ENCODE measurements at regions not wholly inside any gene's neighbourhood (a gene's known extent, or its start where the extent isn't known, plus 50 kb on each side); places are given as distances from the start of the nearest gene placed in this dataset.

- DNase-seq (no peak), ATAC-seq (ENCODE audit: insufficient read depth, low FRiP score) (no peak)
- no peak overlapping the region for H3K4me3 ChIP-seq
- no peaks in the 10 kb centered on the region for H3K9me3 ChIP-seq (ENCODE audit: control insufficient read depth in 4 of 4, insufficient read depth in 3 of 4, low read length in 3 of 4)
- H3K4me1 ChIP-seq (ENCODE audit: control insufficient read depth in 5 of 5, insufficient read depth in 5 of 5, low read length in 5 of 5), result peaks cover 0 to 2% (median 0%) of the 10 kb centered on the region in 5 donors
- 77 to 86% methylated on average over 3 of the region's 3 CpGs for WGBS, 2 donors
- no peak overlapping the region for H3K9ac ChIP-seq (ENCODE audit: insufficient read depth in 1 of 2, low read length in 2 of 2)
- H3K36me3 ChIP-seq (ENCODE audit: control insufficient read depth in 4 of 4, insufficient read depth in 4 of 4, low read length in 4 of 4), result no peaks in the 10 kb centered on the region
- no peaks in the 10 kb centered on the region for H3K27me3 ChIP-seq (ENCODE audit: control insufficient read depth in 3 of 3, insufficient read depth in 3 of 3, low read length in 2 of 3)
- TF ChIP-seq CTCF (IDR thresholded peaks at IDR 0.05; ENCODE audit: control extremely low read depth, extremely low read depth), result no peak
- H3K27ac ChIP-seq (ENCODE audit: low read depth in 1 of 2, low read length in 1 of 2), result no peak overlapping the region
Observed at GRCh38 chr13:107590556-107590955, 624.8 kb downstream of the LIG4 start.

GRCh38 chr13:107587681-107588080, 627.7 kb downstream of the LIG4 start:
- WGBS, 2 donors, result 78 to 83% methylated on average over 2 of the region's 2 CpGs
- ATAC-seq (ENCODE audit: insufficient read depth, low FRiP score) (no peak), DNase-seq (no peak)
- no peak overlapping the region for H3K4me3 ChIP-seq
- H3K4me1 ChIP-seq (ENCODE audit: control insufficient read depth in 5 of 5, insufficient read depth in 5 of 5, low read length in 5 of 5), result peaks cover 0 to 6% (median 0%) of the 10 kb centered on the region in 5 donors
- no peak overlapping the region for H3K9ac ChIP-seq (ENCODE audit: insufficient read depth in 1 of 2, low read length in 2 of 2)
- H3K36me3 ChIP-seq (ENCODE audit: control insufficient read depth in 4 of 4, insufficient read depth in 4 of 4, low read length in 4 of 4), result no peaks in the 10 kb centered on the region
- H3K27me3 ChIP-seq (ENCODE audit: control insufficient read depth in 3 of 3, insufficient read depth in 3 of 3, low read length in 2 of 3), result no peaks in the 10 kb centered on the region
- no peak for TF ChIP-seq CTCF (IDR thresholded peaks at IDR 0.05; ENCODE audit: control extremely low read depth, extremely low read depth)
- no peak overlapping the region for H3K27ac ChIP-seq (ENCODE audit: low read depth in 1 of 2, low read length in 1 of 2)
- no peaks in the 10 kb centered on the region for H3K9me3 ChIP-seq (ENCODE audit: control insufficient read depth in 4 of 4, insufficient read depth in 3 of 4, low read length in 3 of 4)

- WGBS, 2 donors, result 79 to 82% methylated on average over 2 of the region's 2 CpGs
- H3K9me3 ChIP-seq (ENCODE audit: control insufficient read depth in 4 of 4, insufficient read depth in 3 of 4, low read length in 3 of 4), result no peaks in the 10 kb centered on the region
- TF ChIP-seq CTCF (IDR thresholded peaks at IDR 0.05; ENCODE audit: control extremely low read depth, extremely low read depth), result no peak
- H3K27ac ChIP-seq (ENCODE audit: low read depth in 1 of 2, low read length in 1 of 2), result no peak overlapping the region
- no peak for ATAC-seq (ENCODE audit: insufficient read depth, low FRiP score)
- H3K4me1 ChIP-seq (ENCODE audit: control insufficient read depth in 5 of 5, insufficient read depth in 5 of 5, low read length in 5 of 5), result peaks cover 0 to 6% (median 0%) of the 10 kb centered on the region in 5 donors
- no peak for DNase-seq
- no peaks in the 10 kb centered on the region for H3K27me3 ChIP-seq (ENCODE audit: control insufficient read depth in 3 of 3, insufficient read depth in 3 of 3, low read length in 2 of 3)
- H3K36me3 ChIP-seq (ENCODE audit: control insufficient read depth in 4 of 4, insufficient read depth in 4 of 4, low read length in 4 of 4), result no peaks in the 10 kb centered on the region
- no peak overlapping the region for H3K9ac ChIP-seq (ENCODE audit: insufficient read depth in 1 of 2, low read length in 2 of 2)
- no peak overlapping the region for H3K4me3 ChIP-seq
Observed at GRCh38 chr13:107586216-107586615, 629.1 kb downstream of the LIG4 start.

GRCh38 chr13:107585469-107586180, 629.7 kb downstream of the LIG4 start:
- no peak overlapping the region for H3K9ac ChIP-seq (ENCODE audit: insufficient read depth in 1 of 2, low read length in 2 of 2)
- no peaks in the 10 kb centered on the region for H3K36me3 ChIP-seq (ENCODE audit: control insufficient read depth in 4 of 4, insufficient read depth in 4 of 4, low read length in 4 of 4)
- no peak overlapping the region for H3K4me3 ChIP-seq
- no peak overlapping the region for H3K27ac ChIP-seq (ENCODE audit: low read depth in 1 of 2, low read length in 1 of 2)
- no peak for ATAC-seq (ENCODE audit: insufficient read depth, low FRiP score)
- WGBS, 2 donors, result 23 to 30% methylated on average over 2 of the region's 2 CpGs
- no peaks in the 10 kb centered on the region for H3K9me3 ChIP-seq (ENCODE audit: control insufficient read depth in 4 of 4, insufficient read depth in 3 of 4, low read length in 3 of 4)
- no peaks in the 10 kb centered on the region for H3K27me3 ChIP-seq (ENCODE audit: control insufficient read depth in 3 of 3, insufficient read depth in 3 of 3, low read length in 2 of 3)
- no peak for TF ChIP-seq CTCF (IDR thresholded peaks at IDR 0.05; ENCODE audit: control extremely low read depth, extremely low read depth)
- peaks cover 0 to 6% (median 0%) of the 10 kb centered on the region in 5 donors for H3K4me1 ChIP-seq (ENCODE audit: control insufficient read depth in 5 of 5, insufficient read depth in 5 of 5, low read length in 5 of 5)
- peak in 2 of 3 donors; percentile 12 to 24 for DNase-seq

Measured in lung (tissue), 11 donors.